DMS 273 (cell line): ENCODE measurements at regions not wholly inside any gene's neighbourhood (a gene's known extent, or its start where the extent isn't known, plus 50 kb on each side); places are given as distances from the start of the nearest gene placed in this dataset.

ENCODE experiments used
- DNase-seq: peaks from one replicate; lab custom pipeline; 2025; ENCODE audit not compliant: unreplicated experiment; lab: John Stamatoyannopoulos, UW

DNA sequence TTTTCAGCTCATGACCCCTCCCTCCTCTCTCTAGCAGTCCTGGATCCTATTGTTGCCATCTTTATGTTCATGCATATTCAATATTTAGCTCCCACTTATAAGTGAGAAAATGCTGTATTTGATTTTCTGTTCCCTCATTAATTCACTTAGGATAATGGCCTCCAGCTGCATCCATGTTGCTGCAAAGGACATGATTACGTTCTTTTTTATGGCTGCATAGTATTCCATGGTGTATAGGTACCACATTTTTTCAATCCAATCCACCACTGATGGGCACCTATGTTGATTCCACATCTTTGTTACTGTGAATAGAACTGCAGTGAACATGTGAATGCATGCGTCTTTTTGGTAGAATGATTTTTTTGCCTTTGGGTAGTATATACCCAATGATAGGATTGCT is 188.4 kb downstream of the FOXL1 start:
- no peak for DNase-seq

GRCh38 chr16:86768228-86768791 is 190.0 kb downstream of the FOXL1 start:
- no peak for DNase-seq

DNA sequence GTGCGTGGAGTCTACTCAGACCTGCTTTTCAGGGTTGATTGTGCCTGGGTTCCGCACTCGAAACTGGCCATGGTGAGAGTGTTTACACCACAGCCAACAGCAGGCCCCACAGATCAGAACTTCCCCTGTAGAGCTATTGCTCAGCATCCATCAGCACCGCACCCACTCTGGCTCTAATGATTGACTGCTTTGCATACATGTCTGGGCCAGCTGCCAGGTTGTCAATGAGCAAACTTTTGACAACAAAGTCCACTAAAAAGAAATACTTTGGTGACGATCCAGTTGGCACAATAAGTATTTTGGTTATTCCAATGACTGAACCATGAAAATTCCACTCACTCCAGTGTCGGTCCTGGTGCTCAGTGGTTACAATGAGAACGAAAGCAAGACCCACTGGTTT is 190.7 kb downstream of the FOXL1 start:
- no peak for DNase-seq

DNA sequence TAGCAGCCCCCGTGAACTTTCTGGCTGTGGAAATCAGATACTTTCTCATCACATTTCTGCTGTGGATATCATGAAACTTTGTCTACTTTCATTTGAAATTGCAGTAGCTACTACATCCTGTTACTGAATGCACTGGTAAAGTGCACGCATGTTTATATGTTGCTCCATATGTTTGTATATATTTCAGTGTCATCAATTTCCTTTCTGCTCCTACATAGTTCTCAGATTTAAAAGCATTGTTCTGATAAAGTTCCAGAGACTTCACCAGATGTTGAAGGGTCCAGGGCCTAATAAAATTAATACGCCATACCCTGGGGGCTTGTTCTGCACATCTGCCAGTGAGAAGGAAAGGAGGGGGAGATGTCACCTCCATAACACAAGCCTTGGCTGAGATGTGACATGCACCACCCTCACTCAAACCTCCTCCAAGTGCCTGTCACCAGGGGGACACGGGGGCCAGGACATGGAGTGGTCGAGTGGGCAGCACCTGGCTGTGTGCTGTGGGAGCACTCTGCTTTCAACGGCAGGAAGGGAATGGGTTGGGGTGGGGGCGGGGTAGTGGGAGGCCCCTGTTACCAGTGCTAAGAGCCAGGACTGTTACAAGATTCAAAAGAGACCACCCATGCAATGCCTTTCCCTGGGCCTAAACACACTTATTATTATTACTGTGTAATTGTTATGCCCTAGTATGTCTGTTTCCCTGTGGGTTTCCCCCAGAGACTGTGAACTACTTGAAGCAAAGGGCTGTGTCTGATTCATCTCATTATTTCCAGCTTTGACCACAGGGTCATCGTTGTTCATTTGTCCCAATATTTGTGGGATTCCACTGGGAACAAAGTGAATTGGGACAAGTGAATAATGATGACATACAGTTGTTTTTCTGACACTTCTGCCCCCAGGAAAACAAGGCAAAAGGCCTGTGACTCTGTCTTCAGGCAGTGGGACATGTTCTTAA is 193.4 kb downstream of the FOXL1 start:
- DNase-seq, result no peak

DNA sequence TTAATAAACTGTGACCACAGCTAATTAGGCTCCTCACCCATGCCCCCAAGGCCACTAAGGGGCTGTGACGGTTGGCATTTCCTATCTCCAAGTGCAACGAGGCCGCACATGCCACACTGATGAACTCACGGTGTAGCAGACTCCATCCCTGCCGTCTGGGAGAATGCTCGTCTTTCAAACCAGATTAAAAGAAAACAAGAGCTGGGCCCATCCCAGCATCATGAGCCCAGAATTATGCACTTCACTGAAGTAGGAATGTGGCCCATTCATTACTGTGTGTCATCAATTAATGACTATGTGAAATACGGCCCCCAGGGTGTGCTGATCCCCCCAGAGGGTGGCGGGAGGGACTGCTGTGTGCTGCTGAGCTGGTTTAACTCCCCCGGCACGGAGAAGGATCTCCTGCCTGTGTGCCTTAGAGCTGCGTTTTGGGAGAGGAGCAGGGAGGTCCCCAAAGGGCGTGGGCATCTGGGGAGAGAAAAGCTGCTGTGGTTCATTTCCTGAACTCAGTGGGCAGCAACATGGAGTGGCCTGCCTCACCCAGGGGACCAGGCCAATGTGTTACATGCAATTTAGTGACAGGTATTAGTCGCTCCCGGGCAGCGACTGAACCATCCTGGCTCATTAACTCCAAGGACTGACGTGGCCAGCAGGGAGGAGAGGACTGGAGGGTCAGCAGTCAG is 194.5 kb downstream of the FOXL1 start:
- no peak for DNase-seq

- no peak for DNase-seq
Observed at GRCh38 chr16:86773354-86773715, 195.0 kb downstream of the FOXL1 start.

GRCh38 chr16:86774931-86775330 is 196.6 kb downstream of the FOXL1 start:
- DNase-seq, result no peak

GRCh38 chr16:86775511-86775921 is 197.2 kb downstream of the FOXL1 start:
- DNase-seq, result no peak

GRCh38 chr16:86777381-86777946 is 199.1 kb downstream of the FOXL1 start:
- no peak for DNase-seq

- DNase-seq, result no peak
Observed at GRCh38 chr16:86778108-86778745, 199.9 kb downstream of the FOXL1 start.

DNA sequence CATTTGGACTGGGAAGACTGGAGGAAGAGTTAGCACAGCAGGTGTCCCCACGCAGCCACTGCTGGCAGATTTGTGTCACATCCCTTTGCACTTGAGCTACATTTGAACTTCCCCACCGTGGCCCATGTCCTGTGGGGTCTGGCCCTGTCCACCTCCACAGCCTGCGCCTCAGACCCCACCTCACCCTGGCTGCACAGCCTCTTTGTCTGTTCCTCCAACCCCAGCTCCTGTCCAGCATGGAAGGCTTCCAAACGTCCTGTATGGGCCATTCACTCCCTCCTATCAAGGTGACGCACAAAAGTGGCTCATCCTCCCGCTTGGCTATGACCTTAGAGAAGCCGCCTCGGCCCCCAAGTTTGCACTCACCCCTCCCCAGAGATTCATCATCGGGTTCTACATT is 200.6 kb downstream of the FOXL1 start:
- no peak for DNase-seq

DNA sequence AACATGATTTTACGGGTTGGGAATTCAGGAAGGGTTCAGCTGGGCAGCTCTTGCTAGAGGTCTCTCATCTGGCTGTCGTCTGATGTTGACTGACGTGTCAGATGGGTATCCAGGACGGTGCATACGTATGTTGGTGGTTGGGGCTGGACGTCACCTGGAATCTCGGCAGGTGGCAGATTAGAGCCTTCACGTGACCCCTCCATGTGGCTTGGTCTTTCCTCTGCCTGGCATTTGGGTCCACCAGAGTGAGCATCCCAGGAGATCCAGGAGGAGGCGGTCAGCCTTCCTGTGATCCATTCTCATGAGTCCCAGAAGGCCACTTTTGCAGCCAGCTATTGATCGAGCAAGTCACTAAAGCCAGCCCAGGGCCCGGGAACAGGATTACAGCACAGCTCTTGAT is 202.7 kb downstream of the FOXL1 start:
- no peak for DNase-seq

- no peak for DNase-seq
Observed at GRCh38 chr16:86783636-86784626, 205.6 kb downstream of the FOXL1 start.

GRCh38 chr16:86786338-86786737 is 208.0 kb downstream of the FOXL1 start:
- no peak for DNase-seq

DNA sequence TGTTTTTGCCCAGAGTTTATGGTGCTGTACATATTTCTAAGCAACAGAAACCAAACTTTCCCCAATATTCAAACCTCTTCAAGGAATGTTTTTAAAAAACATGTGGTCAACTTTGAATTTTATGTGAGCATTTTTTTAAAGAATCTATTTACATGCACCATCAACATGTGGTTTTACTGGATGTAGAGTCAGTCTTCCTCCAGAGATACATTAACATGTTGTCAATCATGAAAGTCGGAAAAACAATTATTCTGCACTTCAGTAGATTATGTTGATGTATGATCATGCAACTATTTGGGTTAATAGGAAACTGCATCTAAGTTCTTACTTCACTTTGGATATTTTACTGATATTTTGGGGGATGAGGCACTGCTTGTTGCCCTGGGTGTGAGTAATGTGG is 208.6 kb downstream of the FOXL1 start:
- DNase-seq, result no peak

GRCh38 chr16:86787538-86787937 is 209.2 kb downstream of the FOXL1 start:
- DNase-seq, result no peak

GRCh38 chr16:86789621-86790051 is 211.3 kb downstream of the FOXL1 start:
- no peak for DNase-seq

- no peak for DNase-seq
Observed at GRCh38 chr16:86791287-86792035, 213.1 kb downstream of the FOXL1 start.

- no peak for DNase-seq
Observed at GRCh38 chr16:86794216-86794864, 216.0 kb downstream of the FOXL1 start.
